HG02588 (cell line): ENCODE measurements at regions not wholly inside any gene's neighbourhood (a gene's known extent, or its start where the extent isn't known, plus 50 kb on each side); places are given as distances from the start of the nearest gene placed in this dataset.

Experiments
- ATAC-seq: cut with Tn5 transposase; IDR thresholded peaks from one replicate; pipeline ENCODE4 v1.9.1; 2021; ENCODE audit warnings: mild to moderate bottlenecking, moderate library complexity; ENCODE audit not compliant: unreplicated experiment

DNA sequence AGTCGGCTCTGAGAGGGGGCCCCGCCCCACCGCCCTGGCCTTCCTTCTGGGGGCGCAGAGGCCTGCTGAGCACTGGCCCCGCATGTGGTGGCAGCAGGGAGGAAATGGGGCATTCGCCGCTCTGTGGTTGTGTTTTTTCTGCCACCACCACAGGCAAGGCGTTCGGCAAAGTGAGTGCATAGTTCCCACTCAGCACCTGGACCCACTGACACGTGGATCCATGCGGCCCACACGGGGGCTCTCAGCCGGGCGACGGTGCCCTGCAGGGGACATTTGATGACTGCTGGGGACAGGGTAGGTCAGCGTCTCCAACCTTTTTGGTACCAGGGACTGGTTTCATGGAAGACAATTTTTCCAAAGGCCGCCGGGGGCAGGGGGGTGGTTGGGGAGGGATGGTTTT, 70.9 kb downstream of the ENGASE start:
- ATAC-seq: no peak

DNA sequence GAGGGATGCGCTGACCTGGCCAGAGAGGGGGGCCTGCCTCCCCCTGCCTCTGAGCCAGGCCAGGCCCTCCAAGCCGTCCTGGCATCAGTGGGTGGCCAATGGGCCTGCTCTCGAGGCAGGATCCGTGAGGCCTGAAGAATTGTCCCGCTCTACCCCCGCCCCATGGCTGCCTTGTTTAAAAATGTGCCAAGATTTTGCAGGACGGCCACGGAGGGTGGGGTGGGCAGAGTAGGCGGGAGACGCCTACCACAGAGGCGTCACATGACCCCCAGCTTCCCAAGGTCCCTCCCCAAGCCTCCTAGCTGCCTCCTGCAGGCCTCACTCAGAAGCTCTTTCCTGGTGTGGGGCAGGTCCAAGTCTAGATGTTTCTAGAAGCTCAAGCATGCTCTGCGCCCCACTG, 69.5 kb downstream of the ENGASE start:
- ATAC-seq: no peak

DNA sequence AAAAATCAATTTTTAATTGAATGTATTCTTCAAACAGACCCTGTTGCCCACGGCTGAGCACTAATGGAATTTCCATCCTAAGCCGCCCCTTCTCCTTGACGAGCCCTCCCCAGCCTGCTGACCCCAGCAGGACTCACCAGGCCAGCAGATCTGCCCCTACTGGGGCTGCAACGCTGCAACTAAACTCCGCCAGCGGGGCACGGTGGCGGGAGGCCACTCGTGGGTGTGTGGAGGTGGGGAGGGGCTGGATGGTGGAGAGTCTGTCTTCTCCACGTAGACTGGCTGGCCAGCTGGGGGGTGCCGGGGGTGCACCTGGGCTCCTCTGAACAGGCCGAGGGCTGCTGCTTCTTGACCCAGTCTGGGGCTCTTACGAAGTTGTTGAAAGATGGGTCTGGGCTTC, 67.8 kb downstream of the ENGASE start:
- no peak for ATAC-seq

DNA sequence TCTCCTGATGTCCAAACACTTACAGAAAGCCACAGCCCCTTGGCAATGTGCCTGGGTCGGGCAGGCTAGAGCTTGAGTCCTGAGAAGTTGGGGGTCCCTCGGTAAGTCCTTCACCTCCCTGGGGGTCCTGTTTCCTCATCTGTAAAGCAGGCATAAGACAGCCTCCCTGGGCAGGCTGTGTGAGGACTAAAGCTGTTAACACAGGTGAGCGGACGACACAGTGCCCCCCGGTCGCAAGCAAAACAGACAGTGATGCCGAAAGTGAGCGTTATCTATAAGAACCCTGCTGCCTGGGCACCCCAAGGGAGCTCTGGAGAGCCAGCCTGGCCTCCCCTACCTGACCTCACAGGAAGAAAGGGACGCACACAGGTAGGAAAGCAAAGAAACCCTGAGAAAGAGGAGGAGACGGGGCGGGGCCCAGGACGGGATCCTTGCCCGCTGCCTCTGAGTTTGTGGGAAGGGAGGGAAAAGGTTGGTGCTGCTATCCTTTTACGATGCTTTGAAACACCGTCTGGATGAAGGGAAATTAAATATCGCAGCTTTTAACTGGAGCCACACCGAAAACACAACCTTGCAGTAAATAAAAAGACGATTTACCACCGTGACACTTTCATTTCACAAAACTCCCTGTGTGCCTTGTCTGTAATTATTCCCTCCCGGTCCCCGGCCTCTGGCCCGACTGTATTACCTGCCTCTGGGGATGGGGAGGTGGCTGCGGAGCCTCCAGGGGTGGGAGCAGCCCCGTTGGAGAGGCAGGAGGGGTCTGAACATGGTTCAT, 67.1 kb downstream of the ENGASE start:
- ATAC-seq: no peak

DNA sequence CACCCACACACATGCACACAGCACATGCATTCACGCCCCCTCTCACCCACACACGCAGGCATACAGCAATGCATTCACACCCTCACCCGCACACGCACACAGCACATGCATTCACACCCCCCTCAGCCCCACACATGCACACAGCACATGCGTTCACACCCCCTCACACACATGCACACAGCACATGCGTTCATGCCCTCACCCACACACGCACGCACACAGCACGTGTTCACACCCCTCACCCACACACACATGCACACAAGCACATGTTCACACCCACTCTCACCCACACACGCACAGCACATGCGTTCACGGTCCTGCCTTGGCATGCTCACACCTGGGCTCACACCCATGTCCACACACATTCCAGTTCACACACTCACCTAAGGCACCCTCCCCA, 64.2 kb downstream of the ENGASE start:
- no peak for ATAC-seq

DNA sequence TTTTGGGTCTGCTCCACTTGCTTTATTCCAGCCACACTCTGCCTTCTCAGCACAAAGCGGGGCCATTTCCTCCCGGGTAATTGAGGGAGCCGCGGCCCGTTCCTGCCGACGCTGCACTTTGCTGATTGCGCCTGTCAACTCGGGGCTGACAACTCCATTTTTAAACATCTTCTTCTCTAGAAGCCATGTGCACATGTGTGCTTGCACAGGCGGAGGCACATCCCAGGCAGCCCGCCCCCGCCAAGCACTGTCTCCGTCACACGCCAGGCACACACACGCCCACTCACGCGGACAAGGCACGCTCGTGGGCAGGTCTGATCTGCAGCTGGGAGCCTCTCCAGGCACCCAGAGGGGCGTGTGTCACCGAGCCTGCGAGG, 63.2 kb downstream of the ENGASE start:
- no peak for ATAC-seq

DNA sequence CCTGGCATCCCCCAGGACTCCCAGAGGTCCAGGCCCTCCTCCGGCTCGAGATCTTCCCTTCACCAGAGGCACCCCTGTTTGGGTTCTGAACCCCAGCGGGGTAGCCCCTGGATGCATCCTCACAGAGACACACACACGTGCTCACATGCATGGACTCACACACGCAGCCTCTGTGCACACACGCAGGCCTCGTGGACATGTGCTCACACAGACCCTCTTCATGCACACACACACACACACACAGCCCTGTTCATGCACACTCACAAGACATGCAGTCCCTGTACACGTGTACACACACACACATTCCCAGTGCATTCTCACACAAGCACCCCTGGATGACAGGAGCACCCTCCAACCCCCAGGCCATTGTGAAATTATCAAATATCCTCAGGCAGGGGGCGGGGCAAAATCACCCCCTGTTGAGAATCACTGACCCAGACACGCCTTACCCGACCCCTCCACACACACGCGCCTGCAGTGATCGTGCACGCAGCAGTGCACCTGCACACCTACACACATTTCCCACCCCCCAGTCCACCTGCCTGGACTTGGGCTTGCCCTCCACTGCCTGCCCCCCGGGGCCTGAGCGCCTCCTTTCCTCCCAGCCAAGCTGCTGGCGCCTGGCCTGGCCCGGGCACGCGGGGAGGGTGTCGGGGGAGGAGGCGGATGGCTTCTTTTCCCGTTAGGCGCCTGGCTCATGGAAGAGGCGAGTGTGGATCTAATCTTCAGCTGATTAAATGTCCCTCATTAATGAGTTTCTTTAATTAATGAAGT, 62.6 kb downstream of the ENGASE start:
- no peak for ATAC-seq

DNA sequence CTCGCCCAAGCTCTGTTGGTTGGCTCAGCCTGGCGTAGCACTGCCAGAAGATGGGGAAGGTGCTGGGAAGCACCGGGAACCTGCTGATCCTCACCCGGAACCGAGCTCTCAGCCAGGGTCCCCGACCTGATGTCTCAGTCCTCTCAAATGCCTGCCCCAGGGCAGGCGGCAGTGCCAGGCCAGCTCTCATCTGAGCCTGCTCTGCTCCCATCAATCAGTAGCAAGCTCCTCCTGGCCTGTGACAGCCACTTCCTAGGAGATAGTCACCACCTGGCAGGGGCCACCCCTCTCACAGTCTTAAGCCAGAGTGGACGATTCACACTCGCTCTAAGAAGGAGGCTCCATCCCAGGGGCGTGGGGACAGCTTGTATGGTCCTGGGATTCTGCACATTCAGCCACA, 62.0 kb downstream of the ENGASE start:
- no peak for ATAC-seq
